ENCODE measurements at regions not wholly inside any gene's neighbourhood (a gene's known extent, or its start where the extent isn't known, plus 50 kb on each side); places are given as distances from the start of the nearest gene placed in this dataset.

DNA sequence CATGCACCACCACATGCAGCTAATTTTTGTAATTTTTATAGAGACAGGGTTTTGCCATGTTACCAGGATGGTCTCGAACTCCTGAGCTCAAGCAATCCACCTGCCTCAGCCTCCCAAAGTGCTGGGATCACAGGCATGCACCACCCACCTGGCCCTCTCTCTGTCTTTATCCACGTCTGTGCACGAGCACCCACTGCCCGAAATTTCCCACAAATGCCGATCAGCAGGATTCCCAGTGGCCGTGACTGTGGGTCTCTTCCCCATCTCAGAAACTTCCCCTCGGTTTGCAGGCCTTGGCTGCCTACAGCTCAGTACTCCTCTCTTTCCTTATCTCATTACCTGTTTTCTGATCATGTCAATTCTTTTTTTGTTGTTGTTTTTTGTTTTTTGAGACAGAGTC, 217.3 kb downstream of the TTC32 start:
- no peak for DNase-seq

DNA sequence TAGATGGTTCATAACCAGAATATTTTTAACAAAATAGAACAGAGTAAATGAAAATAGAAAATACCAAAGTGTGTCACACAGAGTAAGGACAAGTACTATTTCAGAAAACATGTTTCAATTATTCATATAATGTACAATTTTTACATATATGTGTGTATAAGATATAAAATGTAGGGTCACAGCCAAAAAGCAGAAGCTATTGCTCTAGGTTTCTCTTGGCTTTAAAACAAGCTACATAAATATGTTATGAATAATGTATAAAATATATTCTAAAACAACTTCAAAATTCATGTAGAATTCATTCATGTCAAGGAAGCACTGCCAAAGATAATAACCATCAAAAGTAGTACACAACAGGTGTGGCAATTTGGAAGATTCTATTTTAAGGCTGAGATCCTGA, 218.2 kb downstream of the TTC32 start:
- no peak for DNase-seq

DNA sequence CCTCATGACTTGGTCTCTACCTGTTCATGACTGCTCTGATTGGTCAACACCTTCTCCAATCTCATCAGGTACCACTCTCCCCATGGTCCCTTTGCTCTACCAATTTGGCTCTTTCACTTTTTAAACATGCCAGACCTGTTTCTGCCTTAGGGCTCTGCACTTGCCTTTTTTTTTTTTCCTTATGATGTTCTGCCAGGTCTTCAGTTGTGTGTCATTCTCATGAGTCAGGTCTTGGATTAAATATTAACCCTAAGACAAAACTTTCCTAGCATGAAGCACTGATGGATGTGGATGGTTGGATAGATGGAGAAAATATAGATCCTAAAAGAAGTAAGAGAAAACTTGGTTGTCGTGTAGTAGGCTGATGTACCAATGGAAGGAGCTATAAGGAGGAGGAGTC, 219.3 kb downstream of the TTC32 start:
- no peak for DNase-seq

DNA sequence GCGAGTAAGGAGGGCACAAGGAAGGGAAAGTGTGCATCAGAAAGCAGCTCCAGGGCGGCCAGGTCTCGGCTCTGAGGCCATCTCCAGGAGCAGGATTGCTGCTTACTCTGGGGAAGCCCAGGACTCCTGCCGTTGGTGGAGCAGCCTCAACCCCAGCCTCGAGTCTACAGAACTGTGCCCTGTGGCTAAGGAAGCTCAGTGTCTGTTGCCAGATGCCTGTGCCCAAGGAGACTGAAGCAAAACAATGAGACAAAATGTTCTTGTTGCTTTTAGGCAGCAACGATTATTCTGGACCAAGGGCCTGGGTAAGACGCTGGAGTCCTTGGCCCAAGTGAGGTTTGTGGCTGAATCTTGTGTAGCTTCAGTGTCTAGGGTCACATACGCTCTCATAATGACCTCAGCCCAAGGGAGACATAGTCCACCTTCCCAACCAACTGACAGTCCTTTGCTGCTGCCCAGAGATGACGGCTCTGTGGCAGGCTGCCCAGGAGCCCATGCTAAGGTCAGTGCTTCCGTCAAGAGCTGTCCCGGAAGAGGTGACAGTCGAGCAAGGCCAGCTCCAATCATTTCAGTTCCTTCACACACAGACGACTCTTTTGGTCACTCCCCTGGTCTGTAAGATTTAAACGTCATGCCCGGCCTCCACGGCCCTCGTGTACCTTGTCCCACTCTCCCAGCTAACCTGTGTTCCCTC, 223.8 kb downstream of the TTC32 start:
- DNase-seq, result peak in 1 of 56 donors; percentile 17

DNA sequence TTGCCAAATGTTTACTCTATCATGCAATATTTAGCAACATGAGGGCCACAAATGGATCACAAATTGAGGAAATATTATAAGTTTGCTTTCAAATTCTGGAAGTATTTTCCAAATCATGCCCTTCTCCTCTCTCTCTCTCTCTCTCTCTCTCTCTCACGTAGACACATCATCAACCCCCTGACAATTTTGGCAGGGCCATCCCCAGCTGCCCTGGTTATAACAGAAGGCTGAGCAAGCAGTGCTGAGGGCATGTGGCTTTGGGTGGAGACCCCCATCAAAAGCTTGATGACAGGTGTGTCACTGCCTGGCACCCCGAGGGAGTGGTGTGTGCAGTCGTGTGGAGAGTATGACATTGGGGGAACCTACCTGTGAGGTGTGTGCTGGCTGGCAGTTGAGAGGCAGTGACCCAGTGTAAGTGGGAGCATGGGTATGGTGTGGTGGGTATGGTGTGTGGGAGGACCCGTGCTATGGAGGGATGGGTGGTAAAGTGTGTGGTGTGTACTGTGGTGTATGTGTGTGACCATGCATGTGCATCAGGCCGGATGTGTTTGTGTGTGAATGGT, 224.5 kb downstream of the TTC32 start:
- DNase-seq, result no peak

DNA sequence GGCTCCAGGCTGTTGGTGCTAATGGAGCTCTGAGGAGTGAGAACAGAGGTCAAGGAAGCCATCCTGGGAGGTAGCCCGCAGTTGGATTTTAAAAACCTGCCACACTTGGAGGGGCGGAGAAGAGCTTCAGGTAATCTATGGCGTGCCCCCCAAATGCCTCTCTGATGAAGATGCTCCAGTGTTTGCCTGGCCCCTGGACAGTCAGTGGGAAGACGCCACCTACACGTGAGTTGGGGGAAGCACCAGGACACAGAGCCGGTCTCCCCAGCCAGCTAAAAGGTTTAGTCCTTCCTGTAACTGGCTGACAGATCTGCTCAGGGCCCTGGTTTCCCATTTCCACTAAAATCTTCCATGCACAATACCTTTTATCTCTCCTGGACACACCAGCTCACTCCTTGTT, 225.0 kb downstream of the TTC32 start:
- DNase-seq, result no peak

DNA sequence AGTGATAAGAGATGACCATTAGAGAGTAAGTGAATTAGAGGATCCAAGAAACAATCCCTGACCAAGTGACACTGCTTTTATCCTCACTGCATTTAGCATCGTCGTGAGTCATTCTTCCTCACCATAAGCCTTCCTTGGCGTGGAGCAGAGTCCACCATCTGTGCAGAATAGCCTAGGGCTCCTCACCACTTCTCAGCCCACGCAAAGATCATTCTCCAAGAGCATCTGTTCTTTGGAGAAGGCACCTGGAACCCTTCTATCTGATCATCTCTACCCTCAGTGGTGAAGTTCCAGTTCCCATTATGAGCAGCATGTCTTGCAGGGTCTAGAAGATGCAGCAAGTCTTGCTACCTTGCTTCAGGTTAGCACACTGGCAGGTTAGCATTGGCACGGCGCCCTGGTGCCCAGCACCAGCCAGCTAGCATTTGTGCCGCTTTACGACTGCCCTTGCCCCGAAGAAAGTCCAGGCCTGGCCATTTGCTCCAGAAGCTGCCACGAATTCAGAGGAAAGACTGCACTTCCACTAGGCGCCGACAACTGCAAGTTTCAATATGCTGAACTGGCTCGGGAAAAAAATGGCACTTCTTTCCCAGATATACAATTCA, 225.8 kb downstream of the TTC32 start:
- DNase-seq, result no peak

DNA sequence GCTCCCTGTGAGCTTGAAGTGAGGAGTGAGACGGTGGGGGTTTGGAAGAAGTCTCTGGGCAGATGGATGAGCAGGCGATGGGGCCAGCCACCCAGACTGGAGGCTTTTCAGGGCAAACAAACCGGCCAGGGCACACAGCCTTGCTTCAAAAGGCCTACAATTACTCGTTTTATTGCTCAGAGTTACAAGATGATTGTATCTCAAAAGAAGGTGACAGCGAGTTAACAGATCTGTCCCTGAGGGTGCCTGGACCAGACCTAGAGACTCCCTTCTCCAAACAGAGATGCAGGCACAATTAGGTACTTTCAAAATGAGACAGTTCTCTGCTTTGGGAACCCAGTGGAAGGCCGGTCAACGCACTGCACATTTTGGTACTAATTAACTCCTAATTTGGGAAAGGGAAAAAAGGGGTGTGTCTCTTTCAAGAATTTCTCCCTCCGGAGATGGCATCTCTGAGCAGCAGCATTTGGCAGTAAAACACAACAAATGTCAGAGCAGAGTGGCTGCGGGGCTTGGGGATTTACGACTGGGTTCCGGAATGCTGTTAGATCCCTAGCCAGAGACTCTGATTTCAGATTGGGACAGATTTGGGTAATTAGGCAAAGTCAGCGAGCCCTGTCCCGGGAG, 226.7 kb downstream of the TTC32 start:
- DNase-seq, result no peak

DNA sequence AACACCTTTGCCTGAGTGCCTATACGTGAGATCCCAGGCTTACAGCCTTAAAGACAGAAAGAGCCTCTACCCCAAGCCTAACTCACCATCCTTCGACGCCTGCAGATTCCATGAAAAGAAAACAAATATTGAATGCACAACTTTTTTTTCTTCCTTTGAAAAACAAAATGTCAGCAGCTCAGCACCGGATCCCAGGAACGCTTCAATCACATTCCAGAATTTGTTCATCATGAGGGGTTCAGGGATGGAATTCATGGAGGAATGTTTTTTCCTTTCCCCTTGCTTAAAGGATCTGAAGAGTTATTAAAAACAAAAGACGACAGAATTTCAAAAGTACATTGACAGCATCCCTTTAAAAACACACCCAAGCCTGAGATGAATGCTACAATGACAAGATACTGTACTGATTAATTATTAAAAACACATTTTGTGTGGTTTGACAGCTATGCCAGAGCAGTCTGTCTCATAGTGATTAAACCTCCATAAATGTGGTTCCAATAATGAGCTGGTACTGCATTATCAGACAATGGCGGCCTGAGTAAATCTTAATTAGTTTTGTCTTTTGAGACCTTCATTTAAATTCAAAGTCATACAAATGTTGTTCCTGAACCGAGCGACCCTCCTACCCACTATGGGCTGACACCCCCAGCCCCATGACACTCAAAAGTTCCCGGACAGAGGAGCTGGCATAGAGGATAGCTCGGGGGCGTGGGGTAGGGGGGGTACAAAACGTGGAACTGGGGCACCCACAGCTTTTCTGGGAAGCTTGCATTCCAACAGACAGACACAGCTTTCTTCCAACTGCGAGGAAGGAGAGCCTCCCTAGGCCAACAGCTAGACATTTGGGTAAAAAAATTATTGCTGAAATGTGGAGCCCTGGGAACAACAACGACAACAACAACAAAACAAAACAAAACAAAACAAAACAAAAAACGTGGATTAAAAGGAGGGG, 227.5 kb downstream of the TTC32 start:
- DNase-seq, result no peak

DNA sequence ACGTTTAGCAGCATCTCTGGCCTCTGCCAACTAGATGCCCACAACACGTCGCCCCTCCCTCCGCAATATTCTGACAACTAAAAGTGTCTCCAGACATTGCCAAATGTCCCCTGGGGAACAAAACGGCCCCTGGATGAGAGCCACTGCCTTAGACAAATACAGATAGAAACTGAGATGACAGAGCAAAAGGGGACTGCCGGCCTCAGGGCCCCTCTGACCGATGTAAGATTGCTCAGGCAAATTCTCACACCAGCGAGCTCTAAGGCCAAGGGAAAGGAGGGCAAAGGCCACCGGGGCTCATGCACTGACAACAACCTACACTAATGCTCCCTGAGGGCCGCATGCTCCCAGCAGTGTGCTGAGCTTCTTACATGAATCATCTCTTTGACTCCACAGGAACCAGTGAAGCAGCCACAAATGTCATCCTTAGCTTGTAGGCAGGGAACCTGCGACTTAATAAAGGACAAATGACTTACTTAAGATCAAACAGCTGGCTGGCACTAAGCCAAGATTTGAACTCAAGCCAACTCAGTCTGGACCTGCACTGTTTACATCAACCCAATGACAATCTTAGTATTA, 228.5 kb downstream of the TTC32 start:
- peak in 1 of 56 donors; percentile 25 for DNase-seq

DNA sequence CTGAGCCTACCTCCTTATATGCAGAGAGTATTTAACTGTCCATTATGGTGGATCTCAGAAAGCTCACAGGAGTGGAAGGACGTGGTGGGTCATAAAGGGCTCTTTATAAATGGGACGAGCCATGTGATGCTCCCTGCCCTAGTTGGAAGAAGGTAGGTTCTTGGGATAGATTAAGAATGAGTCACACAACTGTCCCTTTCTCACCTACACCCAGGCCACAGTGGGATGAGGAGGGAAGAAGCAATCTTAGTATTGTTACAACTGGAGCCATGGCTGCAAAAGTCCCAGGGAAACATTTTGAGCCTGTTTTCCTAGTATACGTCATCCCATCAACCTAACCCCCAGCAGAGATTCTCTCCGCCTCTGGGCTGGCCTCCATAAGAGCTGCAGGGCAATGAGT, 229.9 kb downstream of the TTC32 start:
- no peak for DNase-seq

DNA sequence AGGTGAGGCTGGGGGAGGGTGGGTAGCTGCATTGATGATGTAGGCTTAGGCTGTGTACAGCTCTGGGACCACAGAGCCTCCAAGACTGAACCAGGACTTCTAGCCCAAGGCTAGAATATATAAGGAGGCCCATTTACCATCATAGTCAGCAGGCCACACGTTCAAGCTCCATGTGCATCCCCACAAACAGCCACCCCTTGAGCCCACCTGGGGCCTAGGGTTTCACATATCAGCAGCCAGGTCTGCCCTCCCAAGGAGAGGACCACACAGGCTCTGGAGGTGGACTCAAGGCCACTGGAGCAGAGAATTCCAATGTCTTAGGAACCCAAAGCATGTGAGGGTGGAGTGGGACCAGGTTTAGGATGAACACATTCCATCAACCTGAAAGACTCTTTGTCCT, 230.5 kb downstream of the TTC32 start:
- DNase-seq, result no peak

DNA sequence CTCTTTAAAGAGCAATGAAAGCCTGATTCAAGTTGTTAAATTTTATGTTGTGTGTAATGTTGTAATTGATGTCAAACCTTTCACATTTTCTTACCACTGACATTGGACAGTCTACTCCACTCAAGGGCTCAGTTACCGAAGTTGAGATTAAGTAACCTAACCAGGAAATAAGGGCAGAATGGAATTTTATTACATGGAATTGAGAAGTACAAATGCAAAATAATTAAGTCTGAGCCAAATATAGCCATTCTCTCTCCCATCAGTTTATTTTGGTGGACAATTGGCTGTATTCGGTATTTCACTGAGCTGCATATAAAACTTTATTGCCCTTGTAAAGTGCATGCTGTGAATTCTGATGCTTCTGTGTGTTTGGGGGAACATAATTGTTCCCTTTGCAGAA, 231.5 kb downstream of the TTC32 start:
- no peak for DNase-seq

DNA sequence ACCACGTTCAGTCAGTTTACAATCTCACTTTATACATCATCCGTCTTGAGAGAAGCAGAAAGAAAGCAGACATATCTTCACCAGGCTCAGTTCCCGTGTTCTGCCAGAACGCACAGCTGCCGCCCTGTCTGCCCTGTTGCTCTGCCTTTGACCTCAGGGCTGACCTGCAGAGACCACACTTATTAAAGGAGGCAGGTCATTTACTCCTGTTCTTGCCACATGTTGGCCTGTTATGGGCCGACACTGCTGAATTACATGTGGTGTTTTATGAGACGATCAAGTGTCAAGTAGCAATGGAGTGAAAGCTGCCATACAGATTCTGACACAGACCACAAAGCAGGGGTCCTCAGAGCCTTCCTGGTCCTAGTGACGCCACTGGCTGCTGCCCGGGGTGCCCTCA, 232.2 kb downstream of the TTC32 start:
- DNase-seq, result no peak

DNA sequence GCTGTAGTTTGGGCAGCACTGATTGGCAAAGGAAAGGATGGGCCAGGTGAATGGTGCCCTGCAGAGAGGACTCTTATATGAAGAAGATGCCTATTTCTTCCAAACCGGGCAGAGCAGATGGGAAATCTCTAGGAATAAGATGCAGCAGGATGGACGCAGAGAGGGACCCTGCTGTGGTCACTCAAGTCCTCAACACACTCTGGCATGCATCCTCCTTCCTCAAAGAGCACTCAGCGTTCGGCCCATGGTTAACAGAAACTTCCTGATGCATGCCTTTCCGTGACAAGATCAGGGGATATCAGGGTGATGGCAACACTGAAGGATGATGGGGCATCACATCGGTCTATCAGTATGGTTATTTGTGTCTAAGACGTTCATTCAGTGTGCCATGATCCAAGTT, 232.7 kb downstream of the TTC32 start:
- DNase-seq, result no peak

DNA sequence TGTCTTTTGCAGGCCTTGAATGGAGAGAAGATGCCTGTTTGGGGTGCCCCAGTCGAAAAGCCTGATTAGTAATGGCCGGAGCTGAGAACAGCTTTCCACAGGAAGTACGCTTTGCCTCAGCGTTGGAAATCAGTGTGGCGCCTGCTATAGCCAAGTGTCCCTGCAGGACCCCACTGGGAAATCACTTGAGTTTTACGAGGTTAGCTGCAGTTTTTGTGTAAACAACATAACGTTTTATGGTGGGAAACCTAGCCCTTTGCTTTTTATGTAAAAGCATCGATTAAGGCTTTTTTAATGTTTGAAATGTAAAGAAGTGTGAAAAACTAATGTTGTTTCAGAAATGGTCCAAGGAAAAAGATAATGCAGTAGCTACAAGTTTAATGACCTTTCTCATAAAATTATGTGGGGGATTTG, 234.2 kb downstream of the TTC32 start:
- no peak for DNase-seq

DNA sequence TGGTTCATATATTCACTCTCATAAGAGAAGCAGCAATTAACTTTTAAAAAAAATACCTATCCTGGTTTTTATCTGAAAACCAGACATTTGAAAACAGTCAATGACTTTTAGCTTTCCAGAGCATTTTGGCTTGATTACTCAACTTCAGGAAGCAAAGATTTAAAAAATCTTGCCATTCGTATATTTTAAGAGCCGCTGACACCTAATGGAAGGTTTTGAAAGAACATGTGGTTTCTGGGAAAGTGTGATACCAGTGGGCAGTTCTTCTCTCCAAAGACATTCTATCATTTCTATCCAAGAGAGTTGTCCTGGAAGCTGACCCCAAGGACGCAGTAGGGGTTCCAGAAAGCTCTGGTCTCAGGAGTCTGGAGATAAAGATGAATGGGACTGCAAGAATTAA, 234.7 kb downstream of the TTC32 start:
- DNase-seq, result no peak

DNA sequence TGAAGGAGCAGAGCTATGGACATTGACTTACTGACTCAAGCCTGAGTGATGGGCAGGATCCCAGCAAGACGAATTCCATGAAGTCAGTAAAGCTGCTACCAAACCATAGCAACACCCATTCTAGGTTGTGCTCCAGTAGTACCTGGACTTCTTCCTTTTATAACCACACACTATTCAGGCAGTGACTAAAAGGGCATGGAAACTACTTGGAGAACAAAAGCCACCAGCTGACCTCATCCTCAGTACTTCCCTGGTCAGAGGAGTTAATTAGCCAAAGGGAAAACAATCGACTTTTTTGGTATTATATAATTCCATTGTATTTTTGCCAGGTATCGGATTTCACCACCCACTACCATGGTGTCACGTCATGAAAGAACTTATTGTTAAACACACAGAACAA, 237.1 kb downstream of the TTC32 start:
- no peak for DNase-seq

DNA sequence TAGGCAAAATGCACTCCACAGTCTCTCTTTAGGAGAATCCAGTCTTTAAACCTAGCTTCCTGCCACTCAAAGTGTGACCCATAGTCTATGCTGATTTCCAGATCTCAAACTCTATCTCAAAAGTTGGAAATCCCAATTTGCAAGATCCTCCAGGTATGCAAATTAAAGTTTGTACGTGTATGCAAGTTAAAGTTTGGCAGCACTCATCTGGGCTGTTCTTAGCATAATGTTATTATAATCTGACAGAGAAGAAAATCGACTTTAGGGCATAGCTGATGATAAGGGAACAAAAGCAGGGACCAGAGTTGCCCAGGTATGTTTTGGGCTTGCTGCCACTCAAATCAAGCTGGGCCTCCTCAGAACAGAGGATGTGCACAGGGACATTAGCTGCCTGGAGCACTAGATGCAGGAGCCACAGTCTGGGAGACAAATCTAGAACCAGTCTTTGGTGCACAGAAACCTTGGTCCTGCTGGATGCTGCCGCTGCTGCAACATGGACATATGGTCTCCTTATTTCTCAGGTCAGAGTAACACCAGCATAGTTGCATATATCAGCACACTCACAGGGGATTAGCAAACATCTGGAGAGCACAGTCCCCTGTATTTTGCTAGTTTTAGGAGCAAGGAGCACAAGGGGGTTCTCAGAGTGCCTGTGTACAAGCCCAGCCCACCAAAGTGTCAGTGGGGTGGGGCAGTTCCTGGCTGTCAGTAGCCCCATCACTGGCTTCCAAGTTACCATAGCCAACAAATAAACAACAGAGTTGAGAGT, 242.6 kb downstream of the TTC32 start:
- DNase-seq, result no peak

DNA sequence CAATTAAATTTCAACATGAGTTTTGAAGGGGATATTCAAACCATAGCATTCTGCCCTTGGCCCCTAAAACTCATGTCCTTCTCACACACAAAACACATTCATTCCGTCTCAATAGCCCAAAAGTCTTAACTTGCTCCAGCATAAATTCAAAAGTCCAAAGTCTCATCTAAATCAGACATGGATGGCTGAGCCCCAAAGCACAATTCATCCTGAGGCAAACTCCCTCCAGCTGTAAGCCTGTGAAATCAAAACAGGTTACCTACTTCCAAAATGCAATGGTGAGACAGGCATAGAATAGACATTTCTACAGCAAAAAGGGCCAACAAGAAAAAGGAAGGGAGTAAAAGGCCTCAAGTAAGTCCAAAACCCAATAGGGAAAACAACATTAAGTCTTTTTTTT, 245.8 kb downstream of the TTC32 start:
- DNase-seq, result no peak

All from nucleus accumbens (tissue), 56 donors.